ENCODE measurements at regions not wholly inside any gene's neighbourhood (a gene's known extent, or its start where the extent isn't known, plus 50 kb on each side); places are given as distances from the start of the nearest gene placed in this dataset.

GRCh38 chr12:89796798-89797382 is 88.3 kb upstream of the ATP2B1 start:
- TF ChIP-seq GATA3 (IDR thresholded peaks at IDR 0.05; ENCODE audit: low read depth, low read length) (no peak), GATA2 (IDR thresholded peaks at IDR 0.05; ENCODE audit: low read depth, low read length) (no peak)

- no peak for TF ChIP-seq GATA3 (IDR thresholded peaks at IDR 0.05; ENCODE audit: low read depth, low read length)
- TF ChIP-seq GATA2 (IDR thresholded peaks at IDR 0.05; ENCODE audit: low read depth, low read length), result no peak
Measured at GRCh38 chr12:89793946-89794345, 85.3 kb upstream of the ATP2B1 start.

GRCh38 chr12:89791286-89791685 is 82.6 kb upstream of the ATP2B1 start:
- TF ChIP-seq GATA3 (IDR thresholded peaks at IDR 0.05; ENCODE audit: low read depth, low read length) (no peak), GATA2 (IDR thresholded peaks at IDR 0.05; ENCODE audit: low read depth, low read length) (no peak)

DNA sequence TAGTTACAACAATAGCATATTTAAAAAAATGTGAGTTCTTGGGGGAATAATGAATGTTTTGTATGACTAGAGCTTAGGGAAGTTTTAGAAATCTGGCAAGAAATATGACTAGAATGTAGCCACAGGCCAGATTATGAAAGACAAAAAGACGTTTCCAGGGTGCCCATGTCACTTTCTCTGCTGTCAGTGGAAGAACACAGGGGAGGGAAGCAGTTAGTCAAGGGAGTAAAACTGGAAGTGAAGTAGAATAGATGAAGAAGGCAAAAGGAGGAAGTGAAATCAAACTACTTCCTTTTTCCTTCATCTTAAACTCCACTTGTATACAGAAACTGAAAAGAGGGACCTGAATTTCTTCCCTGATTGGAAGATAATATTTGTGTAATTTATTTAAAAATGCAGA is 81.2 kb upstream of the ATP2B1 start:
- no peak for TF ChIP-seq GATA3 (IDR thresholded peaks at IDR 0.05; ENCODE audit: low read depth, low read length)
- TF ChIP-seq GATA2 (IDR thresholded peaks at IDR 0.05; ENCODE audit: low read depth, low read length), result no peak

DNA sequence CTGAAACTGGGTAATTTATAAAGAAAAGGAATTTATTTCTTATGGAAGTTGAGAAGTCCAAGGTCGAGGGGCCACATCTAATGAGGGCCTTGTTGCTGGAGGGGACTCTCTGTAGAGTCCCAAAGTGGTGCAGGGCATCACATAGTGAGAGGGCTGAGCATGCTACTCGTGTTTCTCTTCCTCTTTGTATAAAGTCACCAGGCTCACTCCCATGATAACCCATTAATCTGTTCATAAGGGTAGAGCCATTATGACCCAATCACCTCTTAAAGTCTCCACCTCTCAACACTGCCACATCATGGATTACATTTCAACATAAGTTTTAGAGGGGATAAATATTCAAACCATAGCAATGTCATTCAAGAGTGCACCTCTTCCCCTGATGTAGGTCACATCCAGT is 79.1 kb upstream of the ATP2B1 start:
- no peak for TF ChIP-seq GATA3 (IDR thresholded peaks at IDR 0.05; ENCODE audit: low read depth, low read length)
- no peak for TF ChIP-seq GATA2 (IDR thresholded peaks at IDR 0.05; ENCODE audit: low read depth, low read length)

GRCh38 chr12:89786177-89786810 is 77.7 kb upstream of the ATP2B1 start:
- TF ChIP-seq GATA2 (IDR thresholded peaks at IDR 0.05; ENCODE audit: low read depth, low read length), result no peak
- TF ChIP-seq GATA3 (IDR thresholded peaks at IDR 0.05; ENCODE audit: low read depth, low read length), result no peak

DNA sequence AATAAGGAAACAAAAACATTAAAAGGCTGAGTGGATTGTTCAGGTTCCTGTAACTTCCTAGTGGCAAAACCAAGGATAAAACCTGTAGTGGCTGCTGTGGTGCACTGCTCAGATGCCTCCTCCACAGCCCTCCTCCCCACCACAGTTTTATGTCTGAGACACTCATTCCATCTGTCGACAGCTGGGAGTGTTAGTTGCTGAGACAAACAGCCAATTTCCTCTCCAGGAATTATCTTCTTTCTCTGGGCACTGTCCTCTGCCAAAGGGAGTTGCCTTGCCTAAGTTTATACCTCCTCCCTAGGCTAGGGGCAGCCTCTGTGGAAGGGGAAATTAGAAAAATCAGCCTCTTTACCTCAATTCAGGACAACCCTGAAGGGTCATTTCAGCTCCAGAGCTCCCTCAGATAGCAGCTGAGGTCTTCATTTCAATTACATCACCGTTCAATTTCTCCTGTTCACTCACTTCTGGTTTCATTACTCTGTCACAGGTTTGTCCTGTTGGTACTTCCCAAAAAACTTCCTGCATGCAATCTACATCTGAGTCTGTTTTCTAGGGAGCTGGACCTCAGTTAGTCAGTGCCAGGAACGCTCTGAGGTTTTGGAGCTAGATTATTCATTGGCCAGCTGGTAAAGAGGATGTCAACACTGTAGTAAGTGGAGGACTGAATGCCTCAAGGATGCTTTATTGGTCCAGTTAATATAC is 74.9 kb upstream of the ATP2B1 start:
- TF ChIP-seq GATA3 (IDR thresholded peaks at IDR 0.05; ENCODE audit: low read depth, low read length) (no peak), GATA2 (IDR thresholded peaks at IDR 0.05; ENCODE audit: low read depth, low read length) (no peak)

- TF ChIP-seq GATA2 (IDR thresholded peaks at IDR 0.05; ENCODE audit: low read depth, low read length) (no peak), GATA3 (IDR thresholded peaks at IDR 0.05; ENCODE audit: low read depth, low read length) (no peak)
Measured at GRCh38 chr12:89782807-89783206, 74.2 kb upstream of the ATP2B1 start.

DNA sequence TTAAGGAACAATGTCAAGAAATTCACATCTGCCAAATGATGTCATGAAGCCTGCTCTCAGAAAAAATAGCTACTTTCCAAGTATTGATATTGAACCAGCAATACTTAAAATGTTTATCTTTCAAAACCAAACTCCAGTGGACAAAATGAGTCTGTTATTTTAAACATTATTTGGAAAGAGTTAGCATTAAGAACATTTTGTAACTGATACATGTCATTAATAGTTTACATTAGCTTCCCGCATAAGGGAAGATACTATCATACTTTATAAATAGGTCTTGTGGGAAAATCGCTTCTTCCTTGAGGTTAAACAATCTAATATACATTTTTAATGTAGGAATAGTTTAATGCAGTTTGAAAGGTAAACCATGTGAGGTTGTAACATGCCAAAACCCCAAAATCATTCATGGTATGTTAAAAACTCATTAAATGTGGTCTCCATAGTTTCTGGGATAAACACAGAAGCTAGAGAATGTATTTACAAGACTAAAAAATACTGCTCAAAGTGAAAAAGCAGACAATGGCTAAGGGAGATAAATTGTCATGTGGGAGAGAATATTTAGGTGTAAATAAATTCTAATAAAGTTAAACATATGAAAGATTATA is 73.4 kb upstream of the ATP2B1 start:
- TF ChIP-seq GATA3 (IDR thresholded peaks at IDR 0.05; ENCODE audit: low read depth, low read length) (no peak), GATA2 (IDR thresholded peaks at IDR 0.05; ENCODE audit: low read depth, low read length) (no peak)

- no peak for TF ChIP-seq GATA3 (IDR thresholded peaks at IDR 0.05; ENCODE audit: low read depth, low read length)
- no peak for TF ChIP-seq GATA2 (IDR thresholded peaks at IDR 0.05; ENCODE audit: low read depth, low read length)
Measured at GRCh38 chr12:89781156-89781555, 72.5 kb upstream of the ATP2B1 start.

DNA sequence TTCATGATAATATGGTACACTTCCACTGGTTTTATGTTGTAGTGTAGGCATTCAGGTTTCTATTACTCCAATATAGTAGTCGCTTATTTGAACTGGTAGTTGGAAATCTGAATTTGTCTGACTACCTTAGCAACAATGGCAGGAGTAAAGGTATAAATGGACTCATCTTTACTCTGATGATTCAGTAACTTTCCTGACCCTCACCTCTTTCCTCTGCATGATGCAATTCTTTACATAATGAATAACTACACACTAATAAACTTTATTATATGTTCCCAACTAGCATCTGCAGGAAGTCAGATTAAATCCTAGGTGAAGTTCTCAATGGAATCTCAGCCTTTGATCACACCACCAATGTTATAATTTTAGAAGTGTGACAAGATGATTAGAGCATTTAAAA is 70.5 kb upstream of the ATP2B1 start:
- no peak for TF ChIP-seq GATA2 (IDR thresholded peaks at IDR 0.05; ENCODE audit: low read depth, low read length)
- no peak for TF ChIP-seq GATA3 (IDR thresholded peaks at IDR 0.05; ENCODE audit: low read depth, low read length)

DNA sequence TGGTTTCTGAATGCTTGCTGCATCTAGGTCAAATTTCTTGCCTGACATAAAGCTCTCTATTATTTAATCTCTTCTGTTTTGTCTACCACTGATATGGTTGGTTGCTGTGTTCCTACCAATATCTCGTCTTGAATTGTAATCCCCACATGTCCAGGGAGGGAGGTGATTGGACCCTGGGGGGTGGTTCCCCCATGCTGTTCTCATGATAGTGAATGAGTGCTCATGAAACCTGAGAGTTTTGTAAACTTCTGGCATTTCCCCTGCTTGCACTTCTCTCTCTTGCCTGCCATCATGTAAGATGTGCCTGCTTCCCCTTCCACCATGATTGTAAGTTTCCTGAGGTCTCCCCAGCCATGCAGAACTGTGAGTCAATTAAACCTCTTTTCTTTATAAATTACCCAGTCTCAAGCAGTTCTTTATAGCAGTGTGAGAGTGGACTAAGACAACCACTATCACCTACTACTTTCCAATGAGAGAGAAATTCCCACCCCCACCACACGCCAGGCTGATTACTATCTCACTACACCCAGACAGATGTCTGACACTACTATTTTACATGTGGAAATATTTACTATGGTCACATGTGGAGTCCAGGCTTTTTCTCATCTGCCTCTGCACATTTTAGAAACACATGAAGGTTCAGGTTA is 69.2 kb upstream of the ATP2B1 start:
- no peak; the same call in 1 of the 2 replicates for TF ChIP-seq GATA2 (IDR thresholded peaks at IDR 0.05; ENCODE audit: low read depth, low read length)
- TF ChIP-seq GATA3 (IDR thresholded peaks at IDR 0.05; ENCODE audit: low read depth, low read length), result no peak

- TF ChIP-seq GATA3 (IDR thresholded peaks at IDR 0.05; ENCODE audit: low read depth, low read length) (no peak), GATA2 (IDR thresholded peaks at IDR 0.05; ENCODE audit: low read depth, low read length) (no peak)
Measured at GRCh38 chr12:89775986-89776365, 67.3 kb upstream of the ATP2B1 start.

All from SH-SY5Y (cell line).